ENCODE measurements at regions not wholly inside any gene's neighbourhood (a gene's known extent, or its start where the extent isn't known, plus 50 kb on each side); places are given as distances from the start of the nearest gene placed in this dataset.
"Not testable (repeated sequence)": the region's sequence is repeated elsewhere in the genome, so short reads cannot be mapped to it uniquely, and the experiment has no call there.

- no peak for DNase-seq (ENCODE audit: low spot score)
These were observed 1224.3 kb upstream of the B3GALT2 start for GRCh38 chr1:194410756-194411155.

DNA sequence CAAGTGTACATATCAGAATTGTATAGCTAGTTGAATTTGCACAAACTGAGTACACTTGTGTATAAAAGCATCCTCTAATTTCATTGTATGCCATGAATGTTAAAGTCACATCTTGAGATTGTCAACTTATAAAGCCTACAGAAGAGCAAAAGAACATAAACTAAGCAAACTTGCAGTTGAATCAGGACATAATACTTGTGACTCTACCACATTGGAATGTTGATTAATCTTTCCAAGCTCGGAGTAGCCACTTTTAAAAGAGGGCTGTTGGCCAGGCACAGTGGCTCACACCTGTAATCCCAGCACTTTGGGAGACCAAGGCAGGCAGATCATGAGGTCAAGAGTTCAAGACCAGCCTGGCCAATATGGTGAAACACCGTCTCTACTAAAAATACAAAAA is 1220.8 kb upstream of the B3GALT2 start:
- DNase-seq (ENCODE audit: low spot score), result not testable (repeated sequence)

GRCh38 chr1:194394676-194395075 is 1208.3 kb upstream of the B3GALT2 start:
- DNase-seq (ENCODE audit: low spot score), result no peak

GRCh38 chr1:194387531-194387930 is 1201.1 kb upstream of the B3GALT2 start:
- no peak for DNase-seq (ENCODE audit: low spot score)

DNA sequence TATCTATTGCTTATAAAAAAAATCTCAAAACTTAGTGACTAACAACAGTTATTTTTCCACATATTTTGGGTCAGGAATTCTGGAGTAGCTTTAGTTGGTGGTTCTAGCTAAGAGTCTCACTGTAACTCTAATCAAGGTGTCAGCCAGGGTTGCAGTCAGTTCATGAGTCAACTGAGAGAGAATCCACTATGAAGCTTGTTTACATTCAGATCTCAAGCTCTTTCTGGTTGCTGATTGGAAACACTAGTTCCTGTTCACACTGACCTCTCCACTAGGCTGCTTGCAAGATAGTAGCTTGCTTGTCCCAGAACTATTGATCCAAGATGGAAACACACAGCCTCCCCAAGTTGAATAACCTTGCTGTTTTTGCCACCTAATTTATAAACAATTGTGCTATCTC is 1192.1 kb upstream of the B3GALT2 start:
- no peak for DNase-seq (ENCODE audit: low spot score)

GRCh38 chr1:194374649-194375048 is 1188.2 kb upstream of the B3GALT2 start:
- no peak for DNase-seq (ENCODE audit: low spot score)

- no peak for DNase-seq (ENCODE audit: low spot score)
These were observed 1185.9 kb upstream of the B3GALT2 start for GRCh38 chr1:194372266-194372665.

- no peak for DNase-seq (ENCODE audit: low spot score)
These were observed 1183.2 kb upstream of the B3GALT2 start for GRCh38 chr1:194369622-194370021.

DNA sequence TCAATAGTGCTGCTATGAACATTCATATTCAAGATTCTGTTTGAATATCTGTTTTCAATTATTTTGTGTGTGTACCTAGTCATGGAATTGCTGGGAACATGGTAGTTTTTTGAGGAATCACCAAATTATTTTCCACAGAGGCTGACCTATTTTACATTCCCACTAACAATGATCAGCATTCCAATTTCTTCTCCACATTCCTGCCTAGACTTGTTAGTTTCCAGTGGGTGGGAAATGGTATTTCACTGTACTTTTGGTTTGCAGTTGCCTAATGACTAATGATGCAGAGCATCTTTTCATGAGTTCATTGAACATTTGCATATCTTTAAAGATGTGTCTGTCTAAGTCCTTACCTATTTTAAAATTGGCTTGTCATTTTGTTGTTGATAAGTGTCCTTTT is 1182.6 kb upstream of the B3GALT2 start:
- no peak for DNase-seq (ENCODE audit: low spot score)

DNA sequence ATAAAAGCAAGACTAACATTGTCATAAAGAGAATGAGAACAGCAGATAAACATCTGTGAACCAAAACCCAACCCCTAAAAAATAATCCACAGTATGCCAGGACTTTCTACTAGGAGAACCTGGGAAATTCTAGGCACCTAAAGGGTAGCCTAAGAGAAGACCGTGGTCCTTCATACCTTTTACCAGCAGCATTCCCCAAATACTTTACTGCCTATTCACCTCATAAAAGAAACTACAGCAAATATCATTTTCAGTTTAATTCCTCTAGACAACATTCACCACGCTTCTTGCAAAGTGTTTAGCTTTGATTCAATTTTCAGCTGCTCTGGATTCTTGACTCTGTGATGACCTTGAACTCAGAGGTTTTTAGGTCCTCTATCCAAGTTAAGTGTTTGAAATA is 1180.7 kb upstream of the B3GALT2 start:
- DNase-seq (ENCODE audit: low spot score), result no peak

DNA sequence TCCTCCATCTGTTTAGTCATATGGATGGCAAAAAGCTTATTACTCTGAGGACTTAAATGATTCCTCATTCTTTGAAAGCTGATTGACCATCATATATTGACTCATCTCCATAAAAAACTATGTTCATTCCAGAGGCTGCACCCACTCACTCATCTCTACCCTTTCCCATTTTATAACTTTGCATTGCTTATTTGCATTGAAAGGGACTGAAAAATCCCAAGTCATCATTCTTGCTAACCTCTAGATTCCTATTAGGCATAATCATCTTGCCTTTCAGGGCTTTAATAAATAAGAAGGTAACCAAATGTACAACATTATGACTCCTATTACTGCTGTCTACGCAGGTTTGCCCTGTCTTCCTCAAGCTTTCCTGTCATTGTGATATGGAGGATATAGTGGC is 1180.3 kb upstream of the B3GALT2 start:
- DNase-seq (ENCODE audit: low spot score), result no peak

DNA sequence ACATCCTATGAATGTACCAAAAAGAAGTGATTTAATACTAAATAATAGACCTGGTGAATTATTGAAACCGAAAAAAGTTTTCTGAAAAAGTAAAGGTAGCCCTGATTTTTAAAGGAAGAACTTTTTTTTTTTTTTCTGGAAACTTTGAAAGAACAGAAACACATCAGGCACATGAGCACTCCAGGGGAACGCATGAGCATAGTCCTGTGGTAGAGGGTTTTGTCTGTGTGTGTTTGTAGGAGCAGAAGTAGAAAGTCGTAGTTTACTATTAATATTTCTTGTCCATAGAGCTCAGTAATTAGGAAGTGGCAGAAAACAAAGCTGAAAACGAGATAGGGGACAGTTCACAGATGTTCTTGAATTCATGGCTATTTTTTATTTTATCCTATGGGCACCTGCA is 1175.9 kb upstream of the B3GALT2 start:
- DNase-seq (ENCODE audit: low spot score), result no peak

DNA sequence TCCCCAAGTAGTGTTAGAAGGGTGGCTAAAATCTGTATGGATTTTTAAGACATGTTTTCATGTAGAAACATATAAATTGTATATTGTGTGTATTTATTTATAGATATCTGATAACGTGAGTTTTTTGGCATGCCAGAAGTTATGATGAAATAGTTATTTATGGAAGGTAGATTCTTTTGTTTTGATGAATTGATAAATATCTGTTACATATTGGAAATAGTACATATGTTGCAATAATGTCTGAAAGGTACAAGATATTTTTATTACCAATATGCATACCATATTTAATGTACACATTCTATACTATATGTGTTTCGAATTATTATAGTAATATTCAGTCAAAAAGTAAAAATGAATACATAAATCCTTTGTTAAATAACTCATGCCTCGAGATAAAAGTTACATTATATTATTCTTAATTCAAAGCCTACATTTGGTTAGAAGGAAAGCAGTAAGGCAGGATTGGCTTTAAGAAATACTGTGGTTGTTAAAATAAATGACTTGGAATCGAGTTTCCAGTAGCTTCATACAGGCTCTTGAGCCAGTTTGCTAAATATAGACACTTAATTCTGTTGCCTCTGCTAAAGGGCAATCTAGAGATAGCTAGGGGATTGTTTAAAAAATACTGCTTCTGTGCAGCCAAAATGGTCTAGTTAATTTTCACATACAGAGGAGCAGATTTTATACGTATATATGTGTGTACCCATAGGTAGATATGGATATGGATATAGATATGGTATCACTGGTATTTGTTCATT is 1175.1 kb upstream of the B3GALT2 start:
- no peak for DNase-seq (ENCODE audit: low spot score)

GRCh38 chr1:194358208-194358581 is 1171.8 kb upstream of the B3GALT2 start:
- no peak for DNase-seq (ENCODE audit: low spot score)

DNA sequence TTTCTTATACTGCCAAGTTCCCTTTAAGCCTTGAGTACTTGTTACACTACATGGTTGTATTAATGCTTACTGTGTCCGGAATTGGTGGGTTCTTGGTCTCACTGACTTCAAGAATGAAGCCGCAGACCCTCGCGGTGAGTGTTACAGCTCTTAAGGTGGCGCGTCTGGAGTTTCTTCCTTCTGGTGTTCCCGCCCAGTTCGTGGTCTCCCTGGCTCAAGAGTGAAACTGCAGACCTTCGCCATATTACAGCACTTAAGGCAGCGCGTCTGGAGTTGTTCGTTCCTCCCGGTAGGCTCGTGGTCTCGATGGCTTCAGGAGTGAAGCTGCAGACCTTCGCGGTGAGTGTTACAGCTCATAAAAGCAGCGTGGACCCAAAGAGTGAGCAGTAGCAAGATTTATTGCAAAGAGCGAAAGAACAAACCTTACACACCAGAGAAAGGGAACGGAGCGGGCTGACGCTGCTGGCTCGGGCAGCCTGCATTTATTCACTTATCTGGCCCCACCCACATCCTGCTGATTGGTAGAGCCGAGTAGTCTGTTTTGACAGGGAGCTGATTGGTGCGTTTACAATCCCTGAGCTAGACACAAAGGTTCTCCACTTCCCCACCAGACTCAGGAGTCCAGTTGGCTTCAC is 1171.3 kb upstream of the B3GALT2 start:
- not testable (repeated sequence) for DNase-seq (ENCODE audit: low spot score)

GRCh38 chr1:194355488-194356106 is 1169.2 kb upstream of the B3GALT2 start:
- DNase-seq (ENCODE audit: low spot score), result peak; percentile 4

GRCh38 chr1:194353121-194353520 is 1166.7 kb upstream of the B3GALT2 start:
- DNase-seq (ENCODE audit: low spot score), result no peak

DNA sequence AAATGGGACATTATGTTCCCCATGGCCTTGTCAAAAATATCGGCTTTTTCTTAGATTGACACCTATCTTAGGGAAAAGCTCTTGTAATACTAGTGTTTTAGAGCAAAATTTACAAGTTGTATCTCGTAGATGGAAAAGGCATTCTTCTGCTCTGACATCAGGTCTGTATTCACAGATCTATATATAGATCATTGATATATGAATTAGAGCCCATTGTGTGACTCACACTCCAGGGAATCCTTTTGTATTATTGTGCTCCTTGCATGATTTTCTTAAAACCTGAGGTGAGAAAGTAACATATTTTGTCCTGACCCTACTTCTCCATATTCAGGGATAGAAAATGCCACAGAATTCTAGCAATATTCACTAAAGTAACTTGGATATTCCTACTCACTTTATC is 1160.8 kb upstream of the B3GALT2 start:
- DNase-seq (ENCODE audit: low spot score), result no peak

DNA sequence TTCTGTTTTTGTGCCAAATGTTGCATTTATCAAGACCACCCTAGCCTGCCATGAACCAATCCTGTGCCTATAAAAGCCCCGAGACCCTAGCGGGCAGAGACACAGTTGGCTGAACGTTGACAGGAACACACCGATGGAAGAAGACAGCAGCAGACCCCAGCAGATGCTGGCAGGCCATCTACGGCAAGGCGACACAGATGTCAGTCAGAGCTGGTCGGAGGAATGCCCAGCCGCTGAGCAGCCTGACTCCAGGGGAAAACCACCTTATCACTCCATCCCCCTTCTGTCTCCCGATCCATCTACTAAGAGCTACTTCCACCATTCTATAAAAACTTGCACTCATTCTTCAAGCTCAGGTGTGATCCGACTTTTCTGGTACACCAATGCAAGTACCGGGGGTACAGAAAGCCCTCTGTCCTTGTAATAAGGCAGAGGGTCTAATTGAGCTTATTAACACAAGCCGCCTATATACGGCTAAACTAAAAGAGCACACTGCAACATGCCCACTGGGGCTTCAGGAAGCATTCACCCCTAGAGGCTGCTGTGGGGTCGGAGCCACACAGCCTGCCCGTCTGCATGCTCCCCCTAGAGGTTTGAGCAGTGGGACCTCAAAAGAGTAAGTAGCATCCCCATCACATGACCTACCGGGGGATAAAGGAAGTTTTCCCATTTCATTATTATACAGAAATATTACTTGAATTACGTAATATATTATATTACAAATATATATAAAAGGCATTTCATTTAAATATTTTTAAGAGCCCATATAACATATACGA is 1156.3 kb upstream of the B3GALT2 start:
- DNase-seq (ENCODE audit: low spot score), result peak; percentile 45

- no peak for DNase-seq (ENCODE audit: low spot score)
These were observed 1155.2 kb upstream of the B3GALT2 start for GRCh38 chr1:194341587-194341986.

GRCh38 chr1:194339471-194339870 is 1153.1 kb upstream of the B3GALT2 start:
- no peak for DNase-seq (ENCODE audit: low spot score)

DNA sequence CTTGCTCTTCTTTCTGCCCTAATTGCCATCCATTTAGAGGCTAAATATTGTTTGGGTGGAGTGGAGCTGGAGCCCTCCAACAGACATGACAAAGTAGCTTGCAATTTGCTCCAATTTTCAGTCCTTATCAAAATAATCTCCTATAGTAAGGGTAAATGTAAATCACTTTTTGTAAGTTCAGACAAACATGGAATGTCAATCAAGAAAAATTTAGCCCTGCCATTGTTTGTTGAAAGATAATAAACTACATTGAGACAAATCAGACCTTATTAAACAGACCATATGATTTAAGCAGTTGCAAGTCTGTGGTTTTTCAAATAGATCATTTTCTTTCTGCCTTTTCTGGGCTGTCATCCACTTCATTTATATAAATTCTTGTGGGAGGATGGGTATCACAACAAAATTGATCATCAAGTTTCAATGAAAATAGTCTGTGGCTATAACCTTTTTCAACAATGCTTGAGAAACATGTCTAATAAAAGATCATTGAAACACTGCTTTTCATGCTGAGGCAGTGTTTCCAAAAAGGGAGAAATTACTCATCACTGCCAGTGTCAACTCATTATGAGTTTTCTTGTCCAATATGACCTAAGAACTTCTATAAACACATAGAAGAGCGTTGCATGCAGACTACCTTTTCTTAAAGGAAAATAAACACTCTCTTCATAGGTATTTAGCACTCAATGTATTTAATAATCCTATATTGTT is 1152.0 kb upstream of the B3GALT2 start:
- DNase-seq (ENCODE audit: low spot score), result no peak

Measured in NAMALWA (cell line).